ENCODE measurements at regions not wholly inside any gene's neighbourhood (a gene's known extent, or its start where the extent isn't known, plus 50 kb on each side); places are given as distances from the start of the nearest gene placed in this dataset.

- DNase-seq (ENCODE audit: low read depth, low spot score): no peak
Observed at GRCh38 chr6:14925025-14925698, 320.7 kb upstream of the JARID2 start.

GRCh38 chr6:14925699-14926026 lies 320.2 kb upstream of the JARID2 start:
- DNase-seq (ENCODE audit: low read depth, low spot score): no peak

GRCh38 chr6:14927398-14927797 lies 318.5 kb upstream of the JARID2 start:
- DNase-seq (ENCODE audit: low read depth, low spot score): no peak

GRCh38 chr6:14929291-14929690 lies 316.6 kb upstream of the JARID2 start:
- no peak for DNase-seq (ENCODE audit: low read depth, low spot score)

- no peak for DNase-seq (ENCODE audit: low read depth, low spot score)
Observed at GRCh38 chr6:14930366-14930989, 315.4 kb upstream of the JARID2 start.

- DNase-seq (ENCODE audit: low read depth, low spot score): no peak
Observed at GRCh38 chr6:14932485-14933182, 313.2 kb upstream of the JARID2 start.

- no peak for DNase-seq (ENCODE audit: low read depth, low spot score)
Observed at GRCh38 chr6:14933183-14933544, 312.7 kb upstream of the JARID2 start.

GRCh38 chr6:14934013-14934412 lies 311.9 kb upstream of the JARID2 start:
- no peak for DNase-seq (ENCODE audit: low read depth, low spot score)

- no peak for DNase-seq (ENCODE audit: low read depth, low spot score)
Observed at GRCh38 chr6:14934844-14935243, 311.0 kb upstream of the JARID2 start.

GRCh38 chr6:14936861-14937260 lies 309.0 kb upstream of the JARID2 start:
- no peak for DNase-seq (ENCODE audit: low read depth, low spot score)

- no peak for DNase-seq (ENCODE audit: low read depth, low spot score)
Observed at GRCh38 chr6:14943116-14943515, 302.8 kb upstream of the JARID2 start.

- DNase-seq (ENCODE audit: low read depth, low spot score): no peak
Observed at GRCh38 chr6:14944593-14944992, 301.3 kb upstream of the JARID2 start.

GRCh38 chr6:14945461-14946185 lies 300.2 kb upstream of the JARID2 start:
- no peak for DNase-seq (ENCODE audit: low read depth, low spot score)

GRCh38 chr6:14946753-14947152 lies 299.1 kb upstream of the JARID2 start:
- DNase-seq (ENCODE audit: low read depth, low spot score): no peak

- no peak for DNase-seq (ENCODE audit: low read depth, low spot score)
Observed at GRCh38 chr6:14948586-14949245, 297.2 kb upstream of the JARID2 start.

- no peak for DNase-seq (ENCODE audit: low read depth, low spot score)
Observed at GRCh38 chr6:14950103-14950969, 295.5 kb upstream of the JARID2 start.

- DNase-seq (ENCODE audit: low read depth, low spot score): no peak
Observed at GRCh38 chr6:14950970-14951276, 294.9 kb upstream of the JARID2 start.

GRCh38 chr6:14951704-14952103 lies 294.2 kb upstream of the JARID2 start:
- no peak for DNase-seq (ENCODE audit: low read depth, low spot score)

- DNase-seq (ENCODE audit: low read depth, low spot score): no peak
Observed at GRCh38 chr6:14953836-14954235, 292.0 kb upstream of the JARID2 start.

- DNase-seq (ENCODE audit: low read depth, low spot score): no peak
Observed at GRCh38 chr6:14957355-14958059, 288.4 kb upstream of the JARID2 start.
